ENCODE measurements at regions not wholly inside any gene's neighbourhood (a gene's known extent, or its start where the extent isn't known, plus 50 kb on each side); places are given as distances from the start of the nearest gene placed in this dataset.
A peak's percentile ranks its signal among the peaks of the same experiment; 100 is the strongest.

DNA sequence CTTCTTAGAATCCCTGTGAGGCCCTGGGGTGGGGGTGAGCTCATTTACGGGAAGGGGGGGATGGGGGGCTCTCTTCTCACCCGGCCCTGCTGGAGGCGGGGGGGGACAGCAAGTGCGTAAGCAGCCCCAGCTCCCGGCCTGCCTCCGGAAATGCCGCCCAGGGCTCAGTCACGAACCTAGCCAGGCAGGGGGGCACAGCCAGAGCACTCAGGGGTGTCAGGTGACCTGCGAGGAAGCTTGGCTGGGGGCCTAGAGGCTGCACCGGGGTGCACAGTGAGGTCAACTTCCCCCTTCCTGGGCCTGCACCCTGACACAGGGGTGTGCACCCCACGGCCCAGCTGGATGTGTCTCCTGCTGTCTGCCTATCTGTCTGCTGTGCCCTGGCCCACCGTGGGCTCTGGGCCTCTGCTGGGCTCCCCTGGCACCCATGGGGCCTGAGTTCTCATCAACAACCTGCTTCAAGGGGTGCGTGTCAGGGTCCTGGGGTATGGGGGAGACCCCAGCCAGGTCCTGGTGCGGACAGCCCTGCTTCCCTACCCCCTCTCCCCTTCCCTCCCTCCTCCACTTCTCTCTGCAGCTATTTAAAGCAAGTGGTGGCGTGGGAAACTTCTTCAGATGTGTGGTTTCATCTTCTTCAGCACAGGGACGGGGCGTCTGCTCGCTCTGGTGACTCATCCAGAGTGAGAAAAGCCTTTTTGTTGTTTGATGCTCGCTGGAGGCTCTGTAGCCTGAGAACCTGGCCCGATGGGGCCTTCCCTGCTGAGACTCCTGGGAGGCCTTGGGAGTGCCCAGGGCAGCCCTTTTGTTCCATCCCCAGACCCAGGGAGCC lies 92.5 kb upstream of the RUNX3 start (continued):
- TF ChIP-seq MTA1 (CRISPR knock-in tag; IDR thresholded peaks at IDR 0.05; ENCODE audit: borderline replicate concordance) (no peak), ZBTB8A (CRISPR knock-in tag; IDR thresholded peaks at IDR 0.05; ENCODE audit: borderline replicate concordance, low read depth) (no peak), HIVEP1 (CRISPR knock-in tag; IDR thresholded peaks at IDR 0.05) (no peak), ZSCAN25 (CRISPR knock-in tag; IDR thresholded peaks at IDR 0.05) (no peak), FOSL1 (CRISPR knock-in tag; IDR thresholded peaks at IDR 0.05; ENCODE audit: borderline replicate concordance) (no peak), BCLAF1 (IDR thresholded peaks at IDR 0.05) (no peak), ZNF558 (CRISPR knock-in tag; IDR thresholded peaks at IDR 0.05; ENCODE audit: borderline replicate concordance) (no peak), PRPF4 (IDR thresholded peaks at IDR 0.05; ENCODE audit: low read depth, low read length, poor library complexity, severe bottlenecking) (no peak), NAIF1 (CRISPR knock-in tag; IDR thresholded peaks at IDR 0.05; ENCODE audit: borderline replicate concordance) (no peak), ZNF329 (CRISPR knock-in tag; IDR thresholded peaks at IDR 0.05; ENCODE audit: low read depth) (no peak), ZNF780A (CRISPR knock-in tag; IDR thresholded peaks at IDR 0.05) (no peak), TP53 (CRISPR knock-in tag; conservative IDR thresholded peaks at IDR 0.05) (no peak), MIER2 (CRISPR knock-in tag; IDR thresholded peaks at IDR 0.05) (no peak), SALL2 (CRISPR knock-in tag; IDR thresholded peaks at IDR 0.05) (no peak), FOSL2 (CRISPR knock-in tag; IDR thresholded peaks at IDR 0.05) (peak; percentile 79), ARNTL (CRISPR knock-in tag; IDR thresholded peaks at IDR 0.05) (no peak), ZNF616 (CRISPR knock-in tag; IDR thresholded peaks at IDR 0.05; ENCODE audit: low read depth) (no peak), HNRNPL (IDR thresholded peaks at IDR 0.05; ENCODE audit: low read depth, low read length) (0 out of 2 replicates have a peak, but pooled peaks have one; percentile 33), MAF1 (CRISPR knock-in tag; IDR thresholded peaks at IDR 0.05; ENCODE audit: borderline replicate concordance) (no peak), ZNF605 (CRISPR knock-in tag; IDR thresholded peaks at IDR 0.05) (no peak), ERF (CRISPR knock-in tag; IDR thresholded peaks at IDR 0.05) (no peak)
- TF ChIP-seq, protein P1, sequence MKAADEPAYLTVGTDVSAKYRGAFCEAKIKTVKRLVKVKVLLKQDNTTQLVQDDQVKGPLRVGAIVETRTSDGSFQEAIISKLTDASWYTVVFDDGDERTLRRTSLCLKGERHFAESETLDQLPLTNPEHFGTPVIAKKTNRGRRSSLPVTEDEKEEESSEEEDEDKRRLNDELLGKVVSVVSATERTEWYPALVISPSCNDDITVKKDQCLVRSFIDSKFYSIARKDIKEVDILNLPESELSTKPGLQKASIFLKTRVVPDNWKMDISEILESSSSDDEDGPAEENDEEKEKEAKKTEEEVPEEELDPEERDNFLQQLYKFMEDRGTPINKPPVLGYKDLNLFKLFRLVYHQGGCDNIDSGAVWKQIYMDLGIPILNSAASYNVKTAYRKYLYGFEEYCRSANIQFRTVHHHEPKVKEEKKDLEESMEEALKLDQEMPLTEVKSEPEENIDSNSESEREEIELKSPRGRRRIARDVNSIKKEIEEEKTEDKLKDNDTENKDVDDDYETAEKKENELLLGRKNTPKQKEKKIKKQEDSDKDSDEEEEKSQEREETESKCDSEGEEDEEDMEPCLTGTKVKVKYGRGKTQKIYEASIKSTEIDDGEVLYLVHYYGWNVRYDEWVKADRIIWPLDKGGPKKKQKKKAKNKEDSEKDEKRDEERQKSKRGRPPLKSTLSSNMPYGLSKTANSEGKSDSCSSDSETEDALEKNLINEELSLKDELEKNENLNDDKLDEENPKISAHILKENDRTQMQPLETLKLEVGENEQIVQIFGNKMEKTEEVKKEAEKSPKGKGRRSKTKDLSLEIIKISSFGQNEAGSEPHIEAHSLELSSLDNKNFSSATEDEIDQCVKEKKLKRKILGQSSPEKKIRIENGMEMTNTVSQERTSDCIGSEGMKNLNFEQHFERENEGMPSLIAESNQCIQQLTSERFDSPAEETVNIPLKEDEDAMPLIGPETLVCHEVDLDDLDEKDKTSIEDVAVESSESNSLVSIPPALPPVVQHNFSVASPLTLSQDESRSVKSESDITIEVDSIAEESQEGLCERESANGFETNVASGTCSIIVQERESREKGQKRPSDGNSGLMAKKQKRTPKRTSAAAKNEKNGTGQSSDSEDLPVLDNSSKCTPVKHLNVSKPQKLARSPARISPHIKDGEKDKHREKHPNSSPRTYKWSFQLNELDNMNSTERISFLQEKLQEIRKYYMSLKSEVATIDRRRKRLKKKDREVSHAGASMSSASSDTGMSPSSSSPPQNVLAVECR (CRISPR knock-in tag; IDR thresholded peaks at IDR 0.05; ENCODE audit: borderline replicate concordance) = no peak
- TF ChIP-seq, protein P2, sequence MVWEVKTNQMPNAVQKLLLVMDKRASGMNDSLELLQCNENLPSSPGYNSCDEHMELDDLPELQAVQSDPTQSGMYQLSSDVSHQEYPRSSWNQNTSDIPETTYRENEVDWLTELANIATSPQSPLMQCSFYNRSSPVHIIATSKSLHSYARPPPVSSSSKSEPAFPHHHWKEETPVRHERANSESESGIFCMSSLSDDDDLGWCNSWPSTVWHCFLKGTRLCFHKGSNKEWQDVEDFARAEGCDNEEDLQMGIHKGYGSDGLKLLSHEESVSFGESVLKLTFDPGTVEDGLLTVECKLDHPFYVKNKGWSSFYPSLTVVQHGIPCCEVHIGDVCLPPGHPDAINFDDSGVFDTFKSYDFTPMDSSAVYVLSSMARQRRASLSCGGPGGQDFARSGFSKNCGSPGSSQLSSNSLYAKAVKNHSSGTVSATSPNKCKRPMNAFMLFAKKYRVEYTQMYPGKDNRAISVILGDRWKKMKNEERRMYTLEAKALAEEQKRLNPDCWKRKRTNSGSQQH (CRISPR knock-in tag; IDR thresholded peaks at IDR 0.05; ENCODE audit: low read depth) = no peak

All from HepG2 (cell line).